ENCODE measurements at regions not wholly inside any gene's neighbourhood (a gene's known extent, or its start where the extent isn't known, plus 50 kb on each side); places are given as distances from the start of the nearest gene placed in this dataset.

DNA sequence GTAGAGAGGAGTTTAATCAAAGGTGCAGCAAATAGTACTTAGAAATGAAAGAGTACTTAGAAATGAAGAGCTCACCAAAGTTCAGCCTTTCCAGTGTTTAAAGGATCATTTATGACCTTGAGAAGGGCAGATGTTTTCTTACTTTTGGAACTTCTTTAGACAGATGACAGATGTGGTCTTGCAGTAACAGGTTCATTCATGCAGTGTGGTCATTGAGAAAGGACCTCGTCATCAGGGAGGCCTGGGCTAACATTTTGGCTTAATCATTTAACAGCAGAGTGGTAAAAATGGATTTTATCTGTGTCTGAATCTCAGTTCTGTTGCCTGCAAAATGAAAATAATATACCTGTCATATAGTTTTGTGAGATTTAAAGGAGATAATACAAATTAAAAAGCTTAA, 75.1 kb upstream of the NT5C1B start:
- Mint-ChIP-seq H3K36me3 (no peaks in the 10 kb centered on the region), H3K4me3 (no peak overlapping the region), H3K9me3 (peaks cover 0 to 13% (median 6%) of the 10 kb centered on the region in 7 donors), H3K27me3 (ENCODE audit: low read depth in 3 of 3) (no peaks in the 10 kb centered on the region), H3K27ac (no peak overlapping the region), H3K4me1 (no peaks in the 10 kb centered on the region)
- no peak overlapping the region for H3K9ac ChIP-seq (ENCODE audit: insufficient read depth, low read length, poor library complexity, severe bottlenecking)
- H2AFZ ChIP-seq (ENCODE audit: insufficient read depth, low read depth, low read length, poor library complexity, severe bottlenecking): no peak overlapping the region
- no peak for DNase-seq
- H3K4me3 ChIP-seq (replicated peaks in 1 of 3; ENCODE audit: low read depth in 2 of 3, low read length in 3 of 3): no peak overlapping the region
- intact Hi-C loops (cut with micrococcal nuclease): no loop called here
- H3K9me3 ChIP-seq (replicated peaks in 1 of 2; ENCODE audit: control insufficient read depth in 1 of 2, insufficient read depth in 1 of 2, low read length in 2 of 2): peaks cover 0 to 6% of the 10 kb centered on the region in 2 donors
- no peaks in the 10 kb centered on the region for H3K4me1 ChIP-seq (ENCODE audit: control insufficient read depth in 1 of 2, insufficient read depth in 2 of 2, low read length in 2 of 2)
- no peaks in the 10 kb centered on the region for H3K27me3 ChIP-seq (ENCODE audit: control insufficient read depth in 2 of 2, insufficient read depth in 2 of 2, low read length in 2 of 2)
- H3K79me2 ChIP-seq (ENCODE audit: insufficient read depth, low read length): no peaks in the 10 kb centered on the region
- no CpG with 5 or more reads among the region's 1 CpG for WGBS (ENCODE audit: insufficient coverage)
- H3K27ac ChIP-seq (ENCODE audit: low read depth in 1 of 2, low read length in 2 of 2): no peak overlapping the region
- no peaks in the 10 kb centered on the region for H3K36me3 ChIP-seq (replicated peaks in 1 of 2; ENCODE audit: control insufficient read depth in 1 of 2, insufficient read depth in 2 of 2, low read length in 2 of 2)
- H4K20me1 ChIP-seq (ENCODE audit: insufficient read depth, low read length): no peaks in the 10 kb centered on the region
- no peak overlapping the region for H3K4me2 ChIP-seq (replicated peaks; ENCODE audit: extremely low read depth, low read length, poor library complexity, severe bottlenecking)
- TF ChIP-seq, protein P1, sequence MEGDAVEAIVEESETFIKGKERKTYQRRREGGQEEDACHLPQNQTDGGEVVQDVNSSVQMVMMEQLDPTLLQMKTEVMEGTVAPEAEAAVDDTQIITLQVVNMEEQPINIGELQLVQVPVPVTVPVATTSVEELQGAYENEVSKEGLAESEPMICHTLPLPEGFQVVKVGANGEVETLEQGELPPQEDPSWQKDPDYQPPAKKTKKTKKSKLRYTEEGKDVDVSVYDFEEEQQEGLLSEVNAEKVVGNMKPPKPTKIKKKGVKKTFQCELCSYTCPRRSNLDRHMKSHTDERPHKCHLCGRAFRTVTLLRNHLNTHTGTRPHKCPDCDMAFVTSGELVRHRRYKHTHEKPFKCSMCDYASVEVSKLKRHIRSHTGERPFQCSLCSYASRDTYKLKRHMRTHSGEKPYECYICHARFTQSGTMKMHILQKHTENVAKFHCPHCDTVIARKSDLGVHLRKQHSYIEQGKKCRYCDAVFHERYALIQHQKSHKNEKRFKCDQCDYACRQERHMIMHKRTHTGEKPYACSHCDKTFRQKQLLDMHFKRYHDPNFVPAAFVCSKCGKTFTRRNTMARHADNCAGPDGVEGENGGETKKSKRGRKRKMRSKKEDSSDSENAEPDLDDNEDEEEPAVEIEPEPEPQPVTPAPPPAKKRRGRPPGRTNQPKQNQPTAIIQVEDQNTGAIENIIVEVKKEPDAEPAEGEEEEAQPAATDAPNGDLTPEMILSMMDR (IDR thresholded peaks at IDR 0.05): no peak

GRCh38 chr2:18663861-18664260, 74.5 kb upstream of the NT5C1B start:
- TF ChIP-seq, protein P1 (IDR thresholded peaks at IDR 0.05): no peak
- Mint-ChIP-seq H3K36me3 (no peaks in the 10 kb centered on the region), H3K27me3 (ENCODE audit: low read depth in 3 of 3) (peaks cover 0 to under 1% (median 0%) of the 10 kb centered on the region in 3 donors), H3K27ac (no peak overlapping the region), H3K9me3 (peaks cover 0 to 13% (median 5%) of the 10 kb centered on the region in 7 donors), H3K4me1 (no peaks in the 10 kb centered on the region), H3K4me3 (no peak overlapping the region)
- H3K27me3 ChIP-seq (ENCODE audit: control insufficient read depth in 2 of 2, insufficient read depth in 2 of 2, low read length in 2 of 2): no peaks in the 10 kb centered on the region
- no peaks in the 10 kb centered on the region for H3K4me1 ChIP-seq (ENCODE audit: control insufficient read depth in 1 of 2, insufficient read depth in 2 of 2, low read length in 2 of 2)
- no peak overlapping the region for H3K9ac ChIP-seq (ENCODE audit: insufficient read depth, low read length, poor library complexity, severe bottlenecking)
- H3K4me2 ChIP-seq (replicated peaks; ENCODE audit: extremely low read depth, low read length, poor library complexity, severe bottlenecking): no peak overlapping the region
- H3K36me3 ChIP-seq (replicated peaks in 1 of 2; ENCODE audit: control insufficient read depth in 1 of 2, insufficient read depth in 2 of 2, low read length in 2 of 2): no peaks in the 10 kb centered on the region
- no peaks in the 10 kb centered on the region for H4K20me1 ChIP-seq (ENCODE audit: insufficient read depth, low read length)
- no peak overlapping the region for H3K4me3 ChIP-seq (replicated peaks in 1 of 3; ENCODE audit: low read depth in 2 of 3, low read length in 3 of 3)
- peaks cover 0 to 6% of the 10 kb centered on the region in 2 donors for H3K9me3 ChIP-seq (replicated peaks in 1 of 2; ENCODE audit: control insufficient read depth in 1 of 2, insufficient read depth in 1 of 2, low read length in 2 of 2)
- no peak for DNase-seq
- H2AFZ ChIP-seq (ENCODE audit: insufficient read depth, low read depth, low read length, poor library complexity, severe bottlenecking): no peak overlapping the region
- intact Hi-C loops (cut with micrococcal nuclease): no loop called here
- WGBS (ENCODE audit: insufficient coverage): 83% methylated on average over 2 of the region's 3 CpGs
- no peak overlapping the region for H3K27ac ChIP-seq (ENCODE audit: low read depth in 1 of 2, low read length in 2 of 2)
- no peaks in the 10 kb centered on the region for H3K79me2 ChIP-seq (ENCODE audit: insufficient read depth, low read length)

Measured in CD14-positive monocyte (primary cell).